ENCODE measurements at regions not wholly inside any gene's neighbourhood (a gene's known extent, or its start where the extent isn't known, plus 50 kb on each side); places are given as distances from the start of the nearest gene placed in this dataset.

DNA sequence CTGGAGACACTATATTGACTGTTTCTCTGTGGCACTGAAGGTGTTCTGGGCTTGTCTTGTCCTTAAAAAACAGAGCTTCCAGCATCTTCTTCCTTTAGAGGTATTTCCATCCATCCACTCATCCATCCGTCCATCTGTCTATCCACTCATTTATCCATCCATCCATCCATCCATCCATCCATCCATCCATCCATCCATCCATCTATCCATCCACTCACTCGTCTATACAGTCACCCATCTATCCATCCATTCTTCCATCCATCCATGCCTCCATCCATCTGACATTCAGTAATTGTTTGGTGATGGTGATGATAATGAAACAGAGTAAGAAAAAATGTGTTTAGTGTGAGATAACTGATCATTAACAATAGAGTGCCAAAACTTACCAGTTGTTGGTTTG, 334.8 kb downstream of the NSG2 start:
- no peak for DNase-seq

DNA sequence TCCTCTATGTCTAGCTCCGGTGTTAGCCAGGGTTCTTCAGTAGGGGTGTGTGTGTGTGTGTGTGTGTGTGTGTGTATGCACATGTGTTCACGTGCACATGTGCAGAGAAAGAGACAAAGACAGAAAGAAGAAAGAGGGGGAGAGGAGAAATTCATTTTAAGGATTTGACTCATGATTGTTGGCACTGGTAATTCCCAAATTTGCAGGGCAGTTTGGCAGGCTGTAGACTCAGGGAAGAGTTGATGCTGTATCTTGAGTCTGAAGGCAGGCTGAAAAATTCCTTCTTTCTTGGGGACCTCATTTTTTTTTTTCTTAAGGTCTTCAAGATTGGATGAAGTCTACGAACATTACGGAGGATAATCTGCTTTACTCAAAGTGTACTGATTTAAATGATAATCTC, 335.7 kb downstream of the NSG2 start:
- DNase-seq, result no peak

- no peak for DNase-seq
These were observed 338.0 kb downstream of the NSG2 start for GRCh38 chr5:174383210-174384167.

DNA sequence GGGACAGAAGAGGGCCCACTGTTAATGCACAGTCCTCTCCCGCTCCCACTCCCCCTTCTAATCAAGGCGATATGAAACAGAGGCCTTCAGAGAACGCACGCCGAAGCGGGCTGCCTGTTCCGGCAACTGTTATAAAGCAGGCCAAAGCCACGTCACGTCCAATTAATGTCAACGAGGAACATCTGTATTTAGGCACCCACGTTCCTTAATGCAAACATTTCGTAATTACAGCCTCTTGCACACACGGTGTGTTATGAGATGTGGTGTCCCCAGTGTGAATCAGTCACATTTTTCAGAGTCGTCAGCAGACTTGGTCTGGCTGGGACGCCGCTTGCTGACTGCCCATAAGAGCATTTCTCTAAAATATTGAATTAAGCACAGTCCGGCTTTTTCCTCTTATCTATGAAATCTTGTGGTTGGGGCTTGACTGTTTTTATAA, 339.0 kb downstream of the NSG2 start:
- peak; percentile 92 for DNase-seq

- DNase-seq, result peak; percentile 84
These were observed 338.1 kb upstream of the MSX2 start for GRCh38 chr5:174386306-174386705.

DNA sequence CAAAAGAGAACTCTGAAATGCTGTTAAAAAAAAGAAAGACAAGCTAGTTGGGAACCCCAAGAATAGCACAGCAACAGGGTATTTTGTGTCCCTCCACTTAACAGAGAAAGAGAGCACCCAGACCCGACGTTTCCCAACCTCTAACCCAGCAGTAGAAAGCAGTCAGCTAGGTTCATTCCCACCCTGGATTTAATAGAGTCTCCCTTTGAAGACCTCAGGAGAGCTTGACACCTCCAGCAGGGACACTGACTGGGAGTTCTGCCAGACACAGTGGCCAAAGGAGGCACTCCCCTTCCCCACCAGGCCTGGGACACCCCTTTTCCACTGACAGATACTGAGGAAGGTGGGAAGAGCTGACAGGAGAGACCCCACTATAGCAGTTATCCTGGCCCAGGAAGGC, 337.5 kb upstream of the MSX2 start:
- no peak for DNase-seq

GRCh38 chr5:174387448-174387847, 336.9 kb upstream of the MSX2 start:
- no peak for DNase-seq

- no peak for DNase-seq
These were observed 331.5 kb upstream of the MSX2 start for GRCh38 chr5:174392892-174393291.

GRCh38 chr5:174396541-174396940, 327.8 kb upstream of the MSX2 start:
- DNase-seq, result no peak

- DNase-seq, result no peak
These were observed 327.2 kb upstream of the MSX2 start for GRCh38 chr5:174397206-174397605.

DNA sequence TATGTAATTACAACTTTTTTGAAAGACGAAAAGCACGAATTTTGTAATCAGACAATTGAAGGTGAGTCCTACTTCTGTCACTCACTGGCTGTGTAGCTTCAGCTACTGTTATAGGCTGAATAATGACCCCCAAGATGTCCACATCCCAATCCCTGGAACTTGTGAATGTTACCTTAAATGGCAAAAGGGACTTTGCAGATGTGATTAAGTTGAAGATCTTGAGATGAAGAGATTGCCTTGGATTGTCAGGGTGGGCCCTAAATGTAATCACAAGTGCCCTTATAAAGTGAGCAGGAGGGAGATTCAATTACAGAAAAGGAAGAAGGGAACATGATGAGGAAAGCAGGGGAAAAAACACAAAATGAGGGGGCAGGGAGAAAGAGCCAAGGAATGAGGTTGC, 326.2 kb upstream of the MSX2 start:
- no peak for DNase-seq

DNA sequence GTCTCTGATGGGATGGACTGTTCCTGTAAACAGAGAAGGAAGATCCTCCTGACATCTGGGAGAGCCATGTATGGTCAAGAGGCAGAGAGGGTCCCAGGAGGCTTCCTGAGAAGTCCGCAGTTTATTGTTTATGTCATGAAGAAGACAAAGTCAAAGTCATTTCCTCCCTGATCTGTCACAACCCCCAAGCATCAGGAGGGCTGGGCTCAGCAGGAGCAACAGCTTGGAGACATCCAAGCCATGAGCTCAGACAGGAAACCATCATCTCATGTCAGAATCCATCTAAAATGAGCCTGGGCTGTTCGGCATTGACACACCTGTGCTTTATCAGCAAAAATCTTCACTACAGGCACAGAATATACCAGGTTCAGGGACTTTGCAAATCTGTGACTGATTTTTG, 325.0 kb upstream of the MSX2 start:
- DNase-seq, result no peak

GRCh38 chr5:174400461-174400860, 323.9 kb upstream of the MSX2 start:
- no peak for DNase-seq

- DNase-seq, result no peak
These were observed 322.6 kb upstream of the MSX2 start for GRCh38 chr5:174401793-174402192.

DNA sequence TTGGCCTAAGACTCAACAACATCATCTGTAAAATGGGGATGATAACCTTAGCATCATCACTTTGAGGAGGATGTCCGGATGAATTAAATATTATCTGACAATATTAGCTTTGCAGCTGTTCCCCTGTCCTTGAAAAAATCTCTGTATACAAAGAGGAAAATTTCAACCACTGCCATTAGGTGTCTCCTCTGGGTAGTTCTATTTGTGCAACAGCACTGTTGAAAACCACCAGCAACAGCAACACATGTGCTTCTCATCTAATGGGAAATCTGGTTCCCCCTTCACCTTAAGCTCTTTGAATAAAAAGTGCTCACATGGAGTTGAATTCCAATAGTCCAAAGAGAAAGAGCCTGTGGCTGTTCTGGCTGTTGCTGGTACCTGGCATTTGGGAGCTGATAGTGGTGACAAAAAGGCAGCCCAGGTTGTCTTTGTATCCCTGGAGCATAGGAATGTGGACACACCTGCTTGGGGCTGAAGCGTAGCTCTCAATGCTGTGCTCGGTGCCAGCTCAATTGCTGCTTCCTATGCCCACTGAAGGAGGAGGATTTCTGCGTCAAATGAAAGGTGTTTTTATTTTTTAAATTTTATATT, 322.1 kb upstream of the MSX2 start:
- DNase-seq, result no peak

GRCh38 chr5:174404848-174405247, 319.5 kb upstream of the MSX2 start:
- DNase-seq, result no peak

DNA sequence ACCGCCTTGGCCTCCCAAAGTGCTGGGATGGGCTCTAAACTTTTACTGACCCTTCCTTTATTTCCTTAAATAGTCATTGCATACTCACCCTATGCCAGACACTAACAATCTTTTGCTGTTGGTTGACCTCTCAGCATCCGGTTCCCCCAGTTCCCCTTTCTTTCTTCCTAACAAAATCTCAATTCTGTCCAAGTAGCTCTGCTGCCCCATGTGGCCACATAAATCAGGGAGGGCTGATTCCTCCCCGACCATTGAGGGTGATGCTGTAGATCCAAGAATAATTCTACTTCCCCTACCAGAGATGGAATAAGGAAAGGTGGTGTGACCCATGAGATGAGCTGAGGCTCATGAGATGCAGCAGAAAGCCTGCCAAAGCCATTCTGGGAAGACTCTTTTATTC, 315.3 kb upstream of the MSX2 start:
- no peak for DNase-seq

DNA sequence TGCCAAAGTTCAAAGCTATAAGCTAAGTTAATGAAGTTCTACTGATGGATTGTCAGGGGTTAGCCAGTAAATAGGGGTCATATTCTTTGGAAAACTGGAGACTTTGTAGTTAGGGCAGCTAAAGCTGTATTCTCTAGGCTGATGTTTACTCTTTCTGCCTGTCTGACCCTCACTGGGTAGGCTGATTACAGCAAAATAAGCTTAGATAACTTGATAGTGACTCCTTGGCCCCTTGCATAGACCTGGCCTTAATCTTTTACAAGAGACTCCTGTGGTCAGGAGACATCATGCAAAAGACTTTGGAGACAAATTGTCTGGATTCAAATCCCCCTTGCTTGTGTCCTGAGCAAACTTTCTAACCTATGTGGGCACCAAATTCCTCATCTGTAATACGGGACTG, 314.4 kb upstream of the MSX2 start:
- DNase-seq, result no peak

DNA sequence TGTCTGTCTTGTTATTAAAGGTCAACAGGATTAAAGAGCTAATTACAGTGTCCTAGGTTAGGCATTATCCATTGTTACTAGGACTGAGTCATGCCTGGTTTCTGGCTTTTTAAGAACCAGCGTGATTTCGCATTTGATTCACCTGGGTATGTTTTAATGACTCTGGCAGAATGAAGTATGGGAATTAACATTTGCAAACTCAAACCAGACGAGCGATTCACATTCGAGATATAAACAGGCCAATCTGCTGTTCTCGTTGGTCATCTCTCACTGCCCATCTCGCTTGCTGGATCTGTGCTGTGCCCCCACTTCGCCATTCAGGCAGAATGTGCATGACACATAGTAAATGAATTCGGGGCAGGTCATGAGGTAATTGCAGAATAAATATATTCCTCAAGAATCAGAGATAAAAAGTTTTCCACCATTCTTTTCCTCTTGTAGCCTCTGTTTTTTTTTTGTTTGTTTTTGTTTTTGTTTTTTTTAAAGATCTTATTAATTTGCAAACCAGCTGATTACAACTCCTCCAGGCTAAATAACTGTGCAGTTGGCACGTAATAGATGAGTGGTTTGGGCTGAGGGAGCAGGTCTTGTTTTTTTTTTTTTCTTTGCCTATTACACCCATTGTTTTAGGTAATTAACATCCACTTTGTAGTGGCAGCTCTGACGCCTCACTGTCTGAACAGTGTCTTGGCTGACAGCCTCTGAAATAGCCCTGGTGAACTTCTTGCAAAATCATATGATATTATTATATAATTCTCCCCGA, 313.5 kb upstream of the MSX2 start:
- DNase-seq, result no peak

GRCh38 chr5:174411479-174411819, 312.9 kb upstream of the MSX2 start:
- no peak for DNase-seq

DNA sequence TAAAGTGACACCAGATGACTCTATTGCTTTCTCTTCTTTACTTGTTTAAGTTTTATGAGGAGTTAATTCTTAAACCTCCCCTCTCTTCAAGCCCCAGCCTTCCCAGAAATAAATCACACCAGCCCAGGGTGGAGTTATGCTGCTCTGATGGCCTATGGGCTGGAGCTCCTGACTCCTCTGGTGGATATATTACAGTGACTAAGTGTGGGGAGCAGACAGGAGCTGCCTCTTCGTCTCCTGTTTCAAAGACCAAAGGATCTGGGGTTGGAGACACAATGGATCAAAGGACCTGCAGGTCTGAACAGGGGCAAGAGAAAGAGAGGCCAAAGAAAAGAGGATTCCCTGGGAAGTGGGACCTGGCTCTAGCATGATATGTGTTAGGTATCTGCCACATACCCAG, 312.0 kb upstream of the MSX2 start:
- no peak for DNase-seq

DNA sequence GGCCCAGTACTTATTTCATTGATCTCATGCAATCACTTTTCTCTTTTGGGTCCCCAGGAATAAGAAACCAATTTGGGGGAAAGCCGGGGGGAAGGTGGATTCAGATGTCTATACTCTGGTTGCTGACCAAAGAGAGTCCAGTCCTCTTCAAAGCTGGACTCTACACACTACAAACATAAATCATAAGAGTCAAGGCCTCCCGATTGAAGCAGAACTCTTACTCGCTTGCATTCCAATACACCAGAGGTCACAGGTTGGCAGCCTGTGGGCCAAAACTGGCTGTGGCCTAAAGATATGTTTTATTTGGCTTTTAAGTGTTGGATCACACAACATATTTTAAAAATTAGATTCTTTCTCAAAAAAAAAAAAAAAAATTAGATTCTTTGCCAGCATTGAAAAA, 311.4 kb upstream of the MSX2 start:
- peak; percentile 29 for DNase-seq

GRCh38 chr5:174413567-174414314, 310.6 kb upstream of the MSX2 start:
- DNase-seq, result peak; percentile 51
